ENCODE measurements at regions not wholly inside any gene's neighbourhood (a gene's known extent, or its start where the extent isn't known, plus 50 kb on each side); places are given as distances from the start of the nearest gene placed in this dataset.

DNA sequence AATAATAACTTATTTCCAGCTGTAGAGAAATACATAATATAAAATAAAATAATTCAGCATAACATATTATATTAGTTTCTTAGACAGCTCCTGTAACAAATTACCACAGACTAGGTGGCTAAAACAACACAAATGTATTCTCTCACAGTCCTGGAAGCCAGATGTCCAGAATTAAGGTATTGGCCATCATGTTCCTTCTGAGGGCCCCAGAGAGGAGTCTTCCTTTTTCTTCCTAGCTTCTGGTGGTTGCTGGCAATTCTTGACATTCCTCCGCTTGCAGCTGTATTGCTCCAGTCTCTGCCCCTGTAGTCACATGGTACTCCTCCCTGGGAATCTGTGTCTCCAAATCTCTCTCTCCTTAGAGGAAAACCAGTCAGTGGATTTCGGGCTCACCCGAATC, 146.8 kb downstream of the RBM43 start:
- TF ChIP-seq, protein P1, sequence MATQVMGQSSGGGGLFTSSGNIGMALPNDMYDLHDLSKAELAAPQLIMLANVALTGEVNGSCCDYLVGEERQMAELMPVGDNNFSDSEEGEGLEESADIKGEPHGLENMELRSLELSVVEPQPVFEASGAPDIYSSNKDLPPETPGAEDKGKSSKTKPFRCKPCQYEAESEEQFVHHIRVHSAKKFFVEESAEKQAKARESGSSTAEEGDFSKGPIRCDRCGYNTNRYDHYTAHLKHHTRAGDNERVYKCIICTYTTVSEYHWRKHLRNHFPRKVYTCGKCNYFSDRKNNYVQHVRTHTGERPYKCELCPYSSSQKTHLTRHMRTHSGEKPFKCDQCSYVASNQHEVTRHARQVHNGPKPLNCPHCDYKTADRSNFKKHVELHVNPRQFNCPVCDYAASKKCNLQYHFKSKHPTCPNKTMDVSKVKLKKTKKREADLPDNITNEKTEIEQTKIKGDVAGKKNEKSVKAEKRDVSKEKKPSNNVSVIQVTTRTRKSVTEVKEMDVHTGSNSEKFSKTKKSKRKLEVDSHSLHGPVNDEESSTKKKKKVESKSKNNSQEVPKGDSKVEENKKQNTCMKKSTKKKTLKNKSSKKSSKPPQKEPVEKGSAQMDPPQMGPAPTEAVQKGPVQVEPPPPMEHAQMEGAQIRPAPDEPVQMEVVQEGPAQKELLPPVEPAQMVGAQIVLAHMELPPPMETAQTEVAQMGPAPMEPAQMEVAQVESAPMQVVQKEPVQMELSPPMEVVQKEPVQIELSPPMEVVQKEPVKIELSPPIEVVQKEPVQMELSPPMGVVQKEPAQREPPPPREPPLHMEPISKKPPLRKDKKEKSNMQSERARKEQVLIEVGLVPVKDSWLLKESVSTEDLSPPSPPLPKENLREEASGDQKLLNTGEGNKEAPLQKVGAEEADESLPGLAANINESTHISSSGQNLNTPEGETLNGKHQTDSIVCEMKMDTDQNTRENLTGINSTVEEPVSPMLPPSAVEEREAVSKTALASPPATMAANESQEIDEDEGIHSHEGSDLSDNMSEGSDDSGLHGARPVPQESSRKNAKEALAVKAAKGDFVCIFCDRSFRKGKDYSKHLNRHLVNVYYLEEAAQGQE (IDR thresholded peaks at IDR 0.05; ENCODE audit: low read depth): no peak
- TF ChIP-seq JUND (IDR thresholded peaks at IDR 0.05) (no peak), YY1 (IDR thresholded peaks at IDR 0.05; ENCODE audit: extremely low read depth, insufficient replicate concordance, low read depth, low read length) (no peak), POLR2A (IDR thresholded peaks at IDR 0.05; ENCODE audit: borderline replicate concordance, extremely low read depth, insufficient read depth, insufficient read length) (no peak), RAD21 (IDR thresholded peaks at IDR 0.05; ENCODE audit: low read depth) (no peak), EZH2 (IDR thresholded peaks at IDR 0.05) (no peak)
- TF ChIP-seq, protein P2, sequence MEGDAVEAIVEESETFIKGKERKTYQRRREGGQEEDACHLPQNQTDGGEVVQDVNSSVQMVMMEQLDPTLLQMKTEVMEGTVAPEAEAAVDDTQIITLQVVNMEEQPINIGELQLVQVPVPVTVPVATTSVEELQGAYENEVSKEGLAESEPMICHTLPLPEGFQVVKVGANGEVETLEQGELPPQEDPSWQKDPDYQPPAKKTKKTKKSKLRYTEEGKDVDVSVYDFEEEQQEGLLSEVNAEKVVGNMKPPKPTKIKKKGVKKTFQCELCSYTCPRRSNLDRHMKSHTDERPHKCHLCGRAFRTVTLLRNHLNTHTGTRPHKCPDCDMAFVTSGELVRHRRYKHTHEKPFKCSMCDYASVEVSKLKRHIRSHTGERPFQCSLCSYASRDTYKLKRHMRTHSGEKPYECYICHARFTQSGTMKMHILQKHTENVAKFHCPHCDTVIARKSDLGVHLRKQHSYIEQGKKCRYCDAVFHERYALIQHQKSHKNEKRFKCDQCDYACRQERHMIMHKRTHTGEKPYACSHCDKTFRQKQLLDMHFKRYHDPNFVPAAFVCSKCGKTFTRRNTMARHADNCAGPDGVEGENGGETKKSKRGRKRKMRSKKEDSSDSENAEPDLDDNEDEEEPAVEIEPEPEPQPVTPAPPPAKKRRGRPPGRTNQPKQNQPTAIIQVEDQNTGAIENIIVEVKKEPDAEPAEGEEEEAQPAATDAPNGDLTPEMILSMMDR (IDR thresholded peaks at IDR 0.05 in 2 of 3, conservative IDR thresholded peaks at IDR 0.05 in 1 of 3; ENCODE audit: borderline replicate concordance in 1 of 3, insufficient read depth in 1 of 3, low read depth in 2 of 3, low read length in 2 of 3): no peak
